Keratinocyte (primary cell): ENCODE measurements at regions not wholly inside any gene's neighbourhood (a gene's known extent, or its start where the extent isn't known, plus 50 kb on each side); places are given as distances from the start of the nearest gene placed in this dataset.

Source experiments
- DNase-seq: peaks from one replicate; pipeline ENCODE4 v3.0.0-alpha.2; 2011; ENCODE audit warnings: low read depth, missing footprints, low spot score
- FAIRE-seq: peaks from 2 replicates; lab custom pipeline; 2011; peaks lifted over from hg19 to GRCh38; lab: Jason Lieb, UNC
- H2AFZ ChIP-seq: 2 replicates; pipeline ENCODE4 v1.6.0; 2012; ENCODE audit warnings: low read length, control low read depth, inconsistent platforms; ENCODE audit not compliant: control insufficient read depth
- H3K27ac ChIP-seq: 2 replicates; pipeline ENCODE4 v1.5.1; 2011; ENCODE audit warnings: low read length; ENCODE audit not compliant: control insufficient read depth, insufficient read depth
- H3K27me3 ChIP-seq: 3 replicates; pipeline ENCODE4 v1.6.0; 2011; ENCODE audit warnings: low read length; ENCODE audit not compliant: control insufficient read depth, insufficient read depth; ENCODE audit errors: extremely low read depth
- H3K36me3 ChIP-seq, 2 experiments: 2 replicates in 1 of 2; 3 replicates in 1 of 2; pipeline ENCODE4 v1.5.1; 2011; ENCODE audit warnings: low read length in 2 of 2, mild to moderate bottlenecking in 1 of 2; ENCODE audit not compliant: control insufficient read depth in 2 of 2, insufficient read depth in 2 of 2; ENCODE audit errors: extremely low read depth in 1 of 2
- H3K4me1 ChIP-seq: 3 replicates; pipeline ENCODE4 v1.5.1; 2011; ENCODE audit warnings: low read length; ENCODE audit not compliant: control insufficient read depth, insufficient read depth; ENCODE audit errors: extremely low read depth
- H3K4me2 ChIP-seq: 3 replicates; pipeline ENCODE4 v1.6.0; 2011; ENCODE audit warnings: low read depth, low read length; ENCODE audit not compliant: control insufficient read depth, insufficient read depth; ENCODE audit errors: extremely low read depth
- H3K4me3 ChIP-seq, 3 experiments: fragments of 200-600 bp in 1 of 3; sonication (generic) in 1 of 3; 2 replicates in 2 of 3; 3 replicates in 1 of 3; pipeline ENCODE4 v1.5.1; 2011 to 2016; ENCODE audit warnings: low read length in 3 of 3, mild to moderate bottlenecking in 3 of 3, control low read depth in 2 of 3, inconsistent platforms in 1 of 3, low read depth in 1 of 3, mixed read lengths in 1 of 3, mixed run types in 1 of 3, moderate library complexity in 1 of 3; ENCODE audit not compliant: control insufficient read depth in 2 of 3, insufficient read depth in 2 of 3; ENCODE audit errors: extremely low read depth in 1 of 3
- H3K79me2 ChIP-seq: 2 replicates; pipeline ENCODE4 v1.6.0; 2012; ENCODE audit warnings: low read length; ENCODE audit not compliant: control insufficient read depth, insufficient read depth
- H3K9ac ChIP-seq: 3 replicates; pipeline ENCODE4 v1.6.0; 2011; ENCODE audit warnings: low read length; ENCODE audit not compliant: control insufficient read depth, insufficient read depth; ENCODE audit errors: extremely low read depth
- H3K9me1 ChIP-seq: 3 replicates; pipeline ENCODE4 v1.6.0; 2011; ENCODE audit warnings: low read length; ENCODE audit not compliant: control insufficient read depth, insufficient read depth; ENCODE audit errors: extremely low read depth
- H3K9me3 ChIP-seq: 2 replicates; pipeline ENCODE4 v1.5.1; 2012; ENCODE audit warnings: low read depth, low read length; ENCODE audit not compliant: control insufficient read depth
- H4K20me1 ChIP-seq: 3 replicates; pipeline ENCODE4 v1.6.0; 2011; ENCODE audit warnings: low read length; ENCODE audit not compliant: control insufficient read depth, insufficient read depth; ENCODE audit errors: extremely low read depth
- EZH2 ChIP-seq: IDR thresholded peaks from one replicate; pipeline ENCODE4 v1.6.1; 2012; ENCODE audit warnings: inconsistent platforms, mild to moderate bottlenecking, low read length, moderate library complexity
- dilution Hi-C: fragments of 300-500 bp; cut with MboI; formaldehyde crosslinking; loops from one replicate; pipeline ENCODE4 v1.7.0; 2020; ENCODE audit warnings: low sequenced_read_pairs; ENCODE audit not compliant: extremely low pct_ligation_motif_present
- TF ChIP-seq, protein P1 (sequence below), 3 experiments: IDR thresholded peaks in 1 of 3; conservative IDR thresholded peaks in 1 of 3; optimal IDR thresholded peaks in 1 of 3; 2 replicates in 2 of 3; 3 replicates in 1 of 3; pipeline versions ENCODE3 to v1.5.1; 2011; ENCODE audit warnings: low read length in 3 of 3, mild to moderate bottlenecking in 3 of 3, moderate library complexity in 2 of 3, control low read depth in 1 of 3, inconsistent platforms in 1 of 3; ENCODE audit not compliant: insufficient read depth in 2 of 3; ENCODE audit errors: extremely low read depth in 1 of 3

GRCh38 chr2:120442923-120443571 is 97.1 kb downstream of the INHBB start:
- peak overlapping the region; percentile 93 for H3K4me2 ChIP-seq
- dilution Hi-C loops, result no loop called here
- H2AFZ ChIP-seq, result peak overlapping the region; percentile 92

GRCh38 chr2:120443946-120444345 is 98.0 kb downstream of the INHBB start:
- dilution Hi-C loops, result no loop called here
- no peak overlapping the region for H3K27ac ChIP-seq
- H3K27me3 ChIP-seq, result no peaks in the 10 kb centered on the region

More at GRCh38 chr2:120442923-120443571, 97.1 kb downstream of the INHBB start:
- Histone ChIP-seq H3K36me3 (no peaks in the 10 kb centered on the region), H3K79me2 (no peaks in the 10 kb centered on the region), H3K4me1 (peaks cover 15% of the 10 kb centered on the region), H3K9ac (peak overlapping the region; percentile 61), H3K9me1 (no peaks in the 10 kb centered on the region), H3K27ac (peak overlapping the region; percentile 68), H4K20me1 (no peaks in the 10 kb centered on the region), H3K4me3 (peak overlapping the region; percentile 18 to 66 (median 43)), H3K27me3 (no peaks in the 10 kb centered on the region), H3K9me3 (no peaks in the 10 kb centered on the region)
- no peak for TF ChIP-seq EZH2
- TF ChIP-seq, protein P1, sequence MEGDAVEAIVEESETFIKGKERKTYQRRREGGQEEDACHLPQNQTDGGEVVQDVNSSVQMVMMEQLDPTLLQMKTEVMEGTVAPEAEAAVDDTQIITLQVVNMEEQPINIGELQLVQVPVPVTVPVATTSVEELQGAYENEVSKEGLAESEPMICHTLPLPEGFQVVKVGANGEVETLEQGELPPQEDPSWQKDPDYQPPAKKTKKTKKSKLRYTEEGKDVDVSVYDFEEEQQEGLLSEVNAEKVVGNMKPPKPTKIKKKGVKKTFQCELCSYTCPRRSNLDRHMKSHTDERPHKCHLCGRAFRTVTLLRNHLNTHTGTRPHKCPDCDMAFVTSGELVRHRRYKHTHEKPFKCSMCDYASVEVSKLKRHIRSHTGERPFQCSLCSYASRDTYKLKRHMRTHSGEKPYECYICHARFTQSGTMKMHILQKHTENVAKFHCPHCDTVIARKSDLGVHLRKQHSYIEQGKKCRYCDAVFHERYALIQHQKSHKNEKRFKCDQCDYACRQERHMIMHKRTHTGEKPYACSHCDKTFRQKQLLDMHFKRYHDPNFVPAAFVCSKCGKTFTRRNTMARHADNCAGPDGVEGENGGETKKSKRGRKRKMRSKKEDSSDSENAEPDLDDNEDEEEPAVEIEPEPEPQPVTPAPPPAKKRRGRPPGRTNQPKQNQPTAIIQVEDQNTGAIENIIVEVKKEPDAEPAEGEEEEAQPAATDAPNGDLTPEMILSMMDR (optimal IDR thresholded peaks at IDR 0.05 in 1 of 3, IDR thresholded peaks at IDR 0.05 in 1 of 3, conservative IDR thresholded peaks at IDR 0.05 in 1 of 3; ENCODE audit: extremely low read depth in 1 of 3, insufficient read depth in 2 of 3, low read length in 3 of 3), result no peak
- DNase-seq, result peak; percentile 42
- FAIRE-seq, result no peak

More at GRCh38 chr2:120443946-120444345, 98.0 kb downstream of the INHBB start:
- FAIRE-seq (no peak), DNase-seq (no peak)
- H3K36me3 ChIP-seq, result no peaks in the 10 kb centered on the region
- H3K4me1 ChIP-seq, result peaks cover 15% of the 10 kb centered on the region
- no peaks in the 10 kb centered on the region for H4K20me1 ChIP-seq
- no peak overlapping the region for H3K4me2 ChIP-seq
- H3K79me2 ChIP-seq, result no peaks in the 10 kb centered on the region
- H3K9me1 ChIP-seq, result no peaks in the 10 kb centered on the region
- no peak overlapping the region for H2AFZ ChIP-seq
- no peak overlapping the region for H3K4me3 ChIP-seq
- H3K9me3 ChIP-seq, result no peaks in the 10 kb centered on the region
- TF ChIP-seq EZH2, result no peak
- TF ChIP-seq, protein P1 (optimal IDR thresholded peaks at IDR 0.05 in 1 of 3, IDR thresholded peaks at IDR 0.05 in 1 of 3, conservative IDR thresholded peaks at IDR 0.05 in 1 of 3; ENCODE audit: extremely low read depth in 1 of 3, insufficient read depth in 2 of 3, low read length in 3 of 3), result no peak
- no peak overlapping the region for H3K9ac ChIP-seq
